Immature natural killer cell (primary cell): ENCODE measurements at regions not wholly inside any gene's neighbourhood (a gene's known extent, or its start where the extent isn't known, plus 50 kb on each side); places are given as distances from the start of the nearest gene placed in this dataset.

ENCODE experiments used
- DNase-seq, 3 donors: peaks; one replicate each; pipeline ENCODE4 v3.0.0; 2022; ENCODE audit warnings: mixed read lengths in 1 of 3
- H3K27ac Mint-ChIP-seq, 6 donors: one replicate each; pipeline ENCODE4 v1.8.0; 2020; ENCODE audit warnings: mixed read lengths in 6 of 6, mild to moderate bottlenecking in 5 of 6, inconsistent platforms in 4 of 6, moderate library complexity in 3 of 6
- H3K27me3 Mint-ChIP-seq, 3 donors: one replicate each; pipeline ENCODE4 v1.8.0; 2020 to 2021; ENCODE audit warnings: low read depth in 3 of 3, mild to moderate bottlenecking in 3 of 3, mixed read lengths in 3 of 3, moderate library complexity in 3 of 3, inconsistent platforms in 1 of 3
- H3K36me3 Mint-ChIP-seq, 3 donors: one replicate each; pipeline ENCODE4 v1.8.0; 2020; ENCODE audit warnings: mixed read lengths in 3 of 3, inconsistent platforms in 2 of 3, mild to moderate bottlenecking in 2 of 3
- H3K4me1 Mint-ChIP-seq, 2 donors: one replicate each; pipeline ENCODE4 v1.8.0; 2020; ENCODE audit warnings: inconsistent platforms in 2 of 2, mild to moderate bottlenecking in 2 of 2, mixed read lengths in 2 of 2, moderate library complexity in 1 of 2
- H3K4me3 Mint-ChIP-seq, 5 donors: one replicate each; pipeline ENCODE4 v1.8.0; 2020; ENCODE audit warnings: mild to moderate bottlenecking in 5 of 5, mixed read lengths in 5 of 5, inconsistent platforms in 3 of 5, moderate library complexity in 3 of 5
- H3K9me3 Mint-ChIP-seq, 6 donors: one replicate each; pipeline ENCODE4 v1.8.0; 2020; ENCODE audit warnings: mild to moderate bottlenecking in 6 of 6, mixed read lengths in 6 of 6, inconsistent platforms in 4 of 6, moderate library complexity in 3 of 6

DNA sequence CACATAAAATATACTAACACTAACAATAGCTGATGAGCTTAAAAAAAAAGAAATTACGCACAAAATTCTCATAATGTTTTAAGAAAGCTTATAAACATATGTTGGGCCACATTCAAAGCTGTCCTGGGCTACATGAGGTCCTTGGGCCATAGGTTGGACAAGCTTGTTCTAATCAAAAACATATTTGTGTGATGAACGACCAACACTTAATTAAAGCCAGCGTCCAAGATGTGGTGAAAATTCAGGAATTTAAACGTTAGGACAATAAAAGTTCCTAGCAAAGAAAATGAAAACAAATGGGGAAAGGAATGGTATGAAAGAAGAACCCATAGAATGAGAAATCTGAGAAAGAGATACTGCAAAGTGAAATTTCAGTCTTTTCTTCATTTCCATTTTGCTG, 429.6 kb upstream of the DMAC1 start:
- no peak overlapping the region for H3K27ac Mint-ChIP-seq
- H3K9me3 Mint-ChIP-seq, result no peaks in the 10 kb centered on the region

DNA sequence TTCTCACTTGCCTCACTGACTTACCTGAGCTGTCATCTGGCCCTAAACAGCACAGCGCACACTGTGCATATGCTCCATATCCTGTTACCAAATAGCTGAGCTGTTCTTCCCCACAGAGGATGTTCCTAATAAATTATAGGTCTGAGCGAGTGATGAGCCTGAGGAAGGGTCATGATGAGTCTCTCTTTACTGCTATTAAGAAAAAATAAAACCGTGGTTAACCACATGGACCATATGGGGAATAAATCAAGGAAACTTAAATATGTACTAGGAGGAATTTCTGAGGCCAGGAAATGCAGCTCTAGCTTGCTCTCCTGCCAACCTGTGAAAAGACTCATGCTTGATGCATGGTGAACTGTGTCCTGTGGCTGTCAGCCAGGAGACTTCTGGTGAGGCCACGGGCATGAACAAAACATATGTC, 424.8 kb upstream of the DMAC1 start:
- Mint-ChIP-seq H3K9me3 (no peaks in the 10 kb centered on the region), H3K4me3 (no peak overlapping the region), H3K4me1 (no peaks in the 10 kb centered on the region), H3K36me3 (no peaks in the 10 kb centered on the region), H3K27ac (no peak overlapping the region), H3K27me3 (peaks cover 0 to 4% (median 2%) of the 10 kb centered on the region in 3 donors)
- no peak for DNase-seq

More for the DNA sequence above, 429.6 kb upstream of the DMAC1 start:
- H3K4me3 Mint-ChIP-seq, result no peak overlapping the region
- H3K36me3 Mint-ChIP-seq, result no peaks in the 10 kb centered on the region
- no peaks in the 10 kb centered on the region for H3K4me1 Mint-ChIP-seq
- DNase-seq, result no peak
- H3K27me3 Mint-ChIP-seq, result no peaks in the 10 kb centered on the region

DNA sequence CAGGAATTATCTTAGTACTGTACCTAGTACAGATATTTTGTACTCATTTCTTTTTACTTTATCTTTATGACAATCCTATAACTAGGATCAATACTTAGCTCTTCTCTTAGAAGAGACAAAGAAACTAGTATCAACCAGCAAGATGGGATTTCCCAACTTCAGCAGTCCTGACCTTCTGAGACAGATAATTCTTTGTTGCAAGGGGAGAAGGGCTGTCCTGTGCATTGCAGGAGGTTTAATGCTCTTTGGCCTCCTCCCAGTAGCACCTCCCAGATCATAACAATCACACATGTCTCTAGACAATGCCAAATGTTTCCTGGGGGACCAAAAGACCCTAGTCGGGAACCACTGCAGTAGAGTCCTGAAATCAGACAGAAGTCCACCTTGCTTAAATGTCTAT, 424.3 kb upstream of the DMAC1 start:
- Mint-ChIP-seq H3K27ac (no peak overlapping the region), H3K4me1 (no peaks in the 10 kb centered on the region), H3K4me3 (no peak overlapping the region), H3K9me3 (no peaks in the 10 kb centered on the region), H3K27me3 (peaks cover 0 to 4% (median 2%) of the 10 kb centered on the region in 3 donors), H3K36me3 (no peaks in the 10 kb centered on the region)
- no peak for DNase-seq

DNA sequence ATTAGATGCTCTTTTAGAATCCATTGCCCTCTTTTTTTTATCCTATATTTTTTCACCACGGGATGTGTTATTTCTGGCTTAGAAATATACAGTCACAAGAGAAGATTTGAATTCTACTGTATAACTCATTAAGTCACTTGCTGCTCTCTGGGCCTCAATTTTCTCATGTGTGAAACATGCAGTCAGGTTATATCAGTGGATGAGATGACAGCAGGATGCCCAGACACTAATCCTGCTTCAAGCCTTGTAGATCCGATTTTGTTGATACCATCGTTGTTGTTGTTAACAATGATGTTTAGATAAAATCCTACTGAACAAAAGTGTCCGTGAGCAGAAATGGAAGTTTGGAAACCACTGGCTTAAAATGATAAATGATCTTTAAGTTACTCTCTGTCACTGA, 421.9 kb upstream of the DMAC1 start:
- H3K27me3 Mint-ChIP-seq, result peaks cover 2 to 4% (median 2%) of the 10 kb centered on the region in 3 donors
- H3K9me3 Mint-ChIP-seq, result peaks cover 0 to 4% (median 0%) of the 10 kb centered on the region in 6 donors
- no peak overlapping the region for H3K27ac Mint-ChIP-seq
- no peaks in the 10 kb centered on the region for H3K4me1 Mint-ChIP-seq
- no peak overlapping the region for H3K4me3 Mint-ChIP-seq
- no peaks in the 10 kb centered on the region for H3K36me3 Mint-ChIP-seq
- DNase-seq, result no peak

DNA sequence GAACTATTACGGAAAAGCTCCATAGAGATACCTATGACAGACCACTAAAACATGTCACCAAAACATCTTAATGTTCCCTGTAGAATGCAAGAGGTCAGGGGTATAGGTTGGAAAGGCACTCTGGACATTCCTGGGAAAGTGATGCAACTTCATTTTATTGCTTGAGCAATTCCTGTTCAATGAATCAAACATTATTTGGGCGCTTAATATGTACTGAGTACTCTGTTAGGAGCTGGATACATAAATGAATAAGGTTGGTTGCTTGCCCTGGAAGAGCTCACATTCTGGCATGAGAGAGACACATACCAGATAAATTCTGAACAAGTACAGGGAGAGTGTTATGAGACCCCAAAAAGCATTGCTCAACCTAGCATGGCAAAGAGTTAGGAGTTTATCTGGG, 408.9 kb upstream of the DMAC1 start:
- DNase-seq, result no peak
- Mint-ChIP-seq H3K9me3 (peaks cover 0 to 3% (median 0%) of the 10 kb centered on the region in 6 donors), H3K27me3 (peaks cover 0 to under 1% (median 0%) of the 10 kb centered on the region in 3 donors), H3K4me1 (peaks cover 5 to 7% of the 10 kb centered on the region in 2 donors), H3K36me3 (peaks cover 0 to 3% (median 0%) of the 10 kb centered on the region in 3 donors), H3K4me3 (no peak overlapping the region), H3K27ac (no peak overlapping the region)

DNA sequence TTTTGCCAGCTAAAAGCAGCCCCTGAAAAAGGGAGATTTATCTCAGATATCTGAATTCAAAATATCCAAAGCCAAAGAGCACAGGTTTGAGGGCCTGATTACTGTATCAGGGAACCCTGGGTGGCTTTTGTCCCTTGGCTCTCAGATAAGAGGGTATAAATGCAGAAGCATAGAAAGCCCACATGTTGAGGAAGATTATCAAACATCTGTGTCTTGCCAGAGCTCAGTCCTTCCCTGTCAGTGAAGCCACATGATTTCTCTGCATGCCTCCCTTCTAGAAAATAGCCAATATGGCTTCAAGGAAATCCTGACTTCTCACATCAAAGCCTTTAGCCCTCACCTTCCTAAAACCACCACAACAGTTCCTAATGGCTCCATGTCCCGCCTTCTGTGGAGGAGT, 408.0 kb upstream of the DMAC1 start:
- Mint-ChIP-seq H3K27ac (no peak overlapping the region), H3K4me1 (peaks cover 5 to 7% of the 10 kb centered on the region in 2 donors), H3K9me3 (peaks cover 0 to 3% (median 0%) of the 10 kb centered on the region in 6 donors), H3K27me3 (peaks cover 0 to 3% (median 0%) of the 10 kb centered on the region in 3 donors), H3K36me3 (peaks cover 0 to 3% (median 0%) of the 10 kb centered on the region in 3 donors), H3K4me3 (no peak overlapping the region)
- no peak for DNase-seq

DNA sequence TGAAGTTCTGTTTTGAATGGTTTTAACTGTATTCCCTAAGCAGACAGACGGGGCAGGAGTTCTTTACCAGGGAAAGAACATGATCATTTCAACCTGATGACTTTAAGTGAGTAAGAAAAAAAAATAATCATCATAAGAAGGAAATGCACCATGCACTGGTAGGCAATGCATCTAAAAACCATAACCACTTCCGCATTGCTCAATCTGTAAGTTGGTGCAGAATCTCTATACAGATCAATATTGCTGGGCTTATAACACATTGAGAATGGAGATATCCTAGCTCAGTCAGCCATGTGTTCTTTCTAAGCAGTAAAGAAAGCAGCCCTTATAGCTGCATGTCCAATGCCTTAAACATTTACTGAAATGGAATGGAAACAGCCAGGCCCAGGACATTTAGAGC, 407.1 kb upstream of the DMAC1 start:
- no peak overlapping the region for H3K27ac Mint-ChIP-seq
- peaks cover 5 to 7% of the 10 kb centered on the region in 2 donors for H3K4me1 Mint-ChIP-seq
- H3K36me3 Mint-ChIP-seq, result peaks cover 0 to 3% (median 0%) of the 10 kb centered on the region in 3 donors
- H3K4me3 Mint-ChIP-seq, result no peak overlapping the region
- peak in 1 of 3 donors; percentile 2 for DNase-seq
- H3K9me3 Mint-ChIP-seq, result peaks cover 0 to 3% (median 0%) of the 10 kb centered on the region in 6 donors
- H3K27me3 Mint-ChIP-seq, result peaks cover 0 to 3% (median 2%) of the 10 kb centered on the region in 3 donors

DNA sequence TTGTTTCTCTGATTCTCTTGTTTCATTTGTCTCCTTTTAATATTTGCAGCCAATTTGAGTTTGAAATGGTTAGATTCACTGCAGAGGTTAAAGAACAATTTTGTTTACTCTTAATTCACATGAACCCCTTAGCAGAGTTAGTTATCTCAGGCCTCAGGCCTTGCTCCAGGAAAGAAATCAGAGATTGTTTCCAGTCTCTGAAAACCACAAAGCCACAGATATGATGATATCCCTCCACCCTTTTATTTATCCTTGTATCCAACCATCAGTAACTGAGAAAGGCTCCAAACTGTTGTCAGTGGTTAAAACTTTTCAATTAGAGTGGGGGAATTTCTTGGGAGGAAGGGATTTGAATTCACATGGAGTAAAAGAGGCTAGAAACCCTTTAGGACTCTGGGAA, 406.0 kb upstream of the DMAC1 start:
- Mint-ChIP-seq H3K4me3 (no peak overlapping the region), H3K27me3 (peaks cover 0 to 3% (median 2%) of the 10 kb centered on the region in 3 donors), H3K9me3 (peaks cover 0 to 3% (median 0%) of the 10 kb centered on the region in 6 donors), H3K36me3 (peaks cover 0 to 3% (median 0%) of the 10 kb centered on the region in 3 donors), H3K27ac (no peak overlapping the region), H3K4me1 (peaks cover 5 to 7% of the 10 kb centered on the region in 2 donors)
- no peak for DNase-seq

DNA sequence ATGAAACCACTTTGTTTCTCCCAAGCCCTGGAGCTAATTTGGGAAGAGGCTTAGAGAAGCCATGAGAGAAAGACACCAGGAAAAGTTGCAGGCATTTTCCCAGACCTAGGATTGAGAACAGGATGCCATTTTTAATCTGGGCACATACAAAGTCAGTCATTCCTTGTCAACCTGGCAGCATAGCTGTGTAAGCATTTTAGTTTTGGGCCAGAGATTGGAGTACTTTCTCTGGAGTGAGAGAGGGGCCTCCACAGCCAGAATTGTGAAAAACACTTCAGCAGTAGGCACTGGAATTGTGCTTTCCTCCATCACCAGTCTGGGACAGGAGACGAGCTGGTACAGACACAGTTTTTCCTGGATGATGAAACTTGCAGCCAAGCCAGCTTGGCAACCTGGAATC, 390.3 kb upstream of the DMAC1 start:
- H3K4me1 Mint-ChIP-seq, result no peaks in the 10 kb centered on the region

DNA sequence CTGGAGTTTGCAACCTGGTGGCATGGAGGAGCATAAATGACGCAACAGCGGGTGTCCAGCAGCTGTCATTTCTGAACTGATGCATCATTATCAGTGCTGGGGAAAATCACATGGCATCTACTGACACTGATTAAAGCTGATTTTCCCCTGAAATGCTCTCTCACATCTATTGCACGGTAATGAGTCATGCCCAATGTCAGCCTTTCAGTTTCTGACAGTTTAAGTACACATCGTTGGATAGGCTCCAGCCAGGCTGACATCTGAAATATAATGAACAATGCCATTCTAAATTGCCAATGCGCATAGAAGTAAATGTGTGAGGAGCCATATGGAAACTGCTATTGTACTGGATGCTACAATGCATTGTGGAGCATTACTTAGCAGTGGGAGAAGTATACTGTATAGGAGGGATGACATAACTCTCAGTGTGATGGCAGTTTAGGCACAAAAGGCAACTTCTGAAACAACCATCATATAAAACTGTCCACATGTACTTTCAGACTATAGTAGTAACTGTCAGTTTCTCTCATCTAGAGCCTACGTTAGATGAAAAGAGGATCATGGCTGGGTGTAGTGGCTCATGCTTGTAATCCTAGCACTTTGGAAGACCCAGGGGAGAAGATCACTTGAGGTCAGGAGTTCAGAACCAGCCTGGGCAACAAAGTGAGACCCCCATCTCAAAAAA, 389.3 kb upstream of the DMAC1 start:
- Mint-ChIP-seq H3K27me3 (peaks cover 0 to 2% (median 0%) of the 10 kb centered on the region in 3 donors), H3K27ac (no peak overlapping the region), H3K4me3 (no peak overlapping the region), H3K9me3 (peaks cover 9 to 26% (median 16%) of the 10 kb centered on the region in 6 donors), H3K4me1 (no peaks in the 10 kb centered on the region), H3K36me3 (peaks cover 7 to 15% (median 9%) of the 10 kb centered on the region in 3 donors)
- DNase-seq, result no peak

More for the DNA sequence above, 390.3 kb upstream of the DMAC1 start:
- H3K27me3 Mint-ChIP-seq, result peaks cover 0 to 2% (median 0%) of the 10 kb centered on the region in 3 donors
- no peak for DNase-seq
- H3K27ac Mint-ChIP-seq, result no peak overlapping the region
- peaks cover 9 to 26% (median 16%) of the 10 kb centered on the region in 6 donors for H3K9me3 Mint-ChIP-seq
- peaks cover 7 to 15% (median 9%) of the 10 kb centered on the region in 3 donors for H3K36me3 Mint-ChIP-seq
- no peak overlapping the region for H3K4me3 Mint-ChIP-seq

DNA sequence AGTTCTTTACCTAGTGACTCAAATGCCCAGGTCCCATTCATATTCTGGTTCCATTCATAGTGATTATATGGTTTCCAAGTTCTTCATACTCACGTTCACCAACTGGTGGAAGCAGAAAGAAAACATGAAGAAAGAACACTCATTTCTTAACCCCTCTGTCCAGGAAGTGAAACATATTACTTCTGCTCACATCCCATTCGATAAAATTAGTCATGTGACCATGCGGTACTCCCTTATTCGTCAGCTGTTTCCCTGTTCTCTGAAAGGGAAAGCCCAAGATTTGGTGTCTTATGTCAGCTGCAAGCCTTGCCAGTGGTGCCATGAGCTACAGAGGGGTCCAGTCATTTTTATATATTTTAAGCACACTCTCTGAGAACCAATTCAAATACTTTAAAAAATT, 387.0 kb upstream of the DMAC1 start:
- DNase-seq, result no peak
- peaks cover under 1 to 5% (median 3%) of the 10 kb centered on the region in 6 donors for H3K9me3 Mint-ChIP-seq
- peaks cover 2 to 5% (median 3%) of the 10 kb centered on the region in 3 donors for H3K36me3 Mint-ChIP-seq
- H3K4me1 Mint-ChIP-seq, result no peaks in the 10 kb centered on the region
- H3K27me3 Mint-ChIP-seq, result no peaks in the 10 kb centered on the region
- H3K27ac Mint-ChIP-seq, result no peak overlapping the region
- no peak overlapping the region for H3K4me3 Mint-ChIP-seq

DNA sequence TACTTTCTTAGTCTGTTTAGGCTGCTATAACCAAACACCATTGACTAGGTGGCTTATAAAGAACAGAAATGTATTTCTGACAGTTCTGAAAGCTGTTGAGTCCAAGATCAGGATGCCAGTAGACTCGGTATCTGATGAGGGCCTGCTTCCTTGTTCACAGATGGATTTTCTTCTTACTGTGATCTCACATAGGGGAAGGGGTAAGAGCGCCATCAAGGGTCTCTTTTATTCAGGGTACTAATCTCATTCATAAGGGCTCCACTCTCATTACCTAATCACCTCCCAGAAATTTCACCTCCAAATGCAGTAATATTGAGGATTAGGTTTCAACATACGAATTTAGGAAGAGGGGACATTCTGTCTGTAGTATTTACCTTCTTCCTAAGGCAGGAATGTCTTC, 384.0 kb upstream of the DMAC1 start:
- H3K4me3 Mint-ChIP-seq, result no peak overlapping the region

DNA sequence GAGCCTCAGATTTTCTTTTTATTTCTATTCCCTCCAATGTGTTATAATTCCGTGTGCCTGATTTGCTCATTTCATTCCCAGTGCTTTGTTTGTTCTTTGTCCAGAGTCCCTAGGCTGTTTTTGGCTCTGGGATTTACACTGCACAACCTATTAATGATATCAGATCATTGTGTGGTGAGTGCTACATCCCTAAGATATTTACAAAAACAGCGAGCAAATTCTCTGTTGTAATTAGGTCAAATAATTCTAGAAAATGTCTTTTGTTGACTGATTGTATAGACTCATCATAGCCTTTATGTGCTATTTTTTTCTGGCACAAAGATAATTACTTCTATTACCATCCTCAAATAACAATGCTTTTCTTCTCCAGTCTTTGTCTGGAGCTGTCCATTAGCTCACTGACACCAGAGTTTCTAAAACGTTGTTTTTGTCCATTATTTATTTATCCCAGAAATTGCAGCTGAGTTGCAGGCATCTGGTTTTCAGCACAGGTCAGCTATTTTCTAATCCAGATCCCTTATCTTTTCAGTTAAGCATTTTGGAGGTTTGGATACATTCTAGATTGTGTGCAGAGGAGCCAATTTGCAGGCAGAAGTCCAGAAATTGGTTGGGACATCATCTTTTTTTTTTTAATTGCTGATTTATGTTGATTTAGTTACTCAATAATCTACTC, 379.9 kb upstream of the DMAC1 start:
- no peaks in the 10 kb centered on the region for H3K36me3 Mint-ChIP-seq
- H3K4me3 Mint-ChIP-seq, result no peak overlapping the region

More for the DNA sequence above, 384.0 kb upstream of the DMAC1 start:
- H3K27ac Mint-ChIP-seq, result no peak overlapping the region
- H3K4me1 Mint-ChIP-seq, result no peaks in the 10 kb centered on the region
- no peaks in the 10 kb centered on the region for H3K36me3 Mint-ChIP-seq
- DNase-seq, result no peak
- H3K9me3 Mint-ChIP-seq, result no peaks in the 10 kb centered on the region
- no peaks in the 10 kb centered on the region for H3K27me3 Mint-ChIP-seq

DNA sequence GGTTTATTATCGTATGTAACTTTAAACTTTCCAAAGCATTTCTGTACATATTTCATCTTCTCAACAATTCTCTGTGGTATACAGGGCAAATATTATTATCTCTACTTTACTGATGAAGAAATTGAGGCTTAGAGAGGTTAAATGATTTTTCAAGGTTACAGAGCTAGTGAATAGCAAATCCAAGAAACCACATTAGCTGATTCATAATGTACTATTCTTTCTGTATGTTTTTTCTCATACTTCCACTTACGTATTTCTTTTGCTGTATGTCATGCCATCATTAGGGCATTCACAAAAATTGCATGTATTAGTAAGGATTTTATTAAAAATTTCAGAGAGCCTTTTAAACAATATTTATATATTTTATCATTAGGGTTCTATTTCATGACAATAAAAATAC, 372.4 kb upstream of the DMAC1 start:
- no peak for DNase-seq
- H3K27ac Mint-ChIP-seq, result no peak overlapping the region
- H3K36me3 Mint-ChIP-seq, result no peaks in the 10 kb centered on the region
- peaks cover 0 to 3% (median 0%) of the 10 kb centered on the region in 3 donors for H3K27me3 Mint-ChIP-seq
- no peaks in the 10 kb centered on the region for H3K9me3 Mint-ChIP-seq
- H3K4me3 Mint-ChIP-seq, result no peak overlapping the region
- no peaks in the 10 kb centered on the region for H3K4me1 Mint-ChIP-seq

More for the DNA sequence above, 379.9 kb upstream of the DMAC1 start:
- Mint-ChIP-seq H3K27me3 (peaks cover 0 to 2% (median 2%) of the 10 kb centered on the region in 3 donors), H3K27ac (no peak overlapping the region), H3K4me1 (no peaks in the 10 kb centered on the region), H3K9me3 (no peaks in the 10 kb centered on the region)
- DNase-seq, result no peak
